T-helper 17 cell (primary cell): ENCODE measurements at regions not wholly inside any gene's neighbourhood (a gene's known extent, or its start where the extent isn't known, plus 50 kb on each side); places are given as distances from the start of the nearest gene placed in this dataset.

Experiments used
- ATAC-seq: fragments of 150-1000 bp; cut with Tn5 transposase; 2 replicates; pipeline ENCODE4 v1.10.0; 2021; ENCODE audit warnings: mild to moderate bottlenecking, moderate library complexity
- DNase-seq, 3 donors: peaks; one replicate each; pipeline versions ENCODE4 v3.0.0 to v3.0.0-alpha.2; 2020 to 2021
- H3K9me3 ChIP-seq: one replicate; pipeline ENCODE4 v1.7.0; 2013; ENCODE audit warnings: low read length, mild to moderate bottlenecking; ENCODE audit not compliant: control insufficient read depth, poor library complexity, severe bottlenecking
- H3K27ac Mint-ChIP-seq: one replicate; pipeline ENCODE4 v1.8.0; 2022; ENCODE audit warnings: mild to moderate bottlenecking, moderate library complexity, mixed read lengths
- H3K27me3 Mint-ChIP-seq: one replicate; pipeline ENCODE4 v1.8.0; 2022; ENCODE audit warnings: mixed read lengths
- H3K36me3 Mint-ChIP-seq: one replicate; pipeline ENCODE4 v1.8.0; 2022; ENCODE audit warnings: low read depth, mixed read lengths
- H3K4me1 Mint-ChIP-seq: one replicate; pipeline ENCODE4 v1.8.0; 2022; ENCODE audit warnings: mild to moderate bottlenecking, mixed read lengths
- H3K4me3 Mint-ChIP-seq: one replicate; pipeline ENCODE4 v1.8.0; 2022; ENCODE audit warnings: mild to moderate bottlenecking, moderate library complexity, mixed read lengths

DNA sequence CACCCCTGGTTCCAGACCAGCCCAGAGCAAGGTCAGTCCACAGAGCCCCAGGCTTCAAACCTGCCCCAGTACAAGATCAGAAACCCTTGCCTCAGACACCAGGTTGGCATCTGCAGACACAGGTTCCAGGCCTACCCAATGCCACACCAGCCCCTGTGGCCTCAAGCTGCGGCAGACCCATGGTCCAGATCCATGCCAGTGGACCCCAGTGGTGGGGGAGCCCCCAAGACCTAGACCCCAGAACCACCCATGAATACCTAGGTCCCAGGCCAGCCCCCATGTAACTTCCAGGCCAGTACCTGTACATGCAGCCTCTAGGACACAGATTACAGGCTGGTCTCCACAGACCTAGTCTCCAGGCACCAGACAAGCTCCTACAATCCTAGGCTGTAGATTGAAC, 1019.3 kb downstream of the JRKL start:
- ATAC-seq: no peak
- no peaks in the 10 kb centered on the region for H3K36me3 Mint-ChIP-seq
- no peaks in the 10 kb centered on the region for H3K9me3 ChIP-seq
- no peaks in the 10 kb centered on the region for H3K27me3 Mint-ChIP-seq
- no peak overlapping the region for H3K27ac Mint-ChIP-seq
- H3K4me1 Mint-ChIP-seq: no peaks in the 10 kb centered on the region
- no peak overlapping the region for H3K4me3 Mint-ChIP-seq
- no peak for DNase-seq

GRCh38 chr11:97414801-97415200, 1025.0 kb downstream of the JRKL start:
- H3K9me3 ChIP-seq: no peaks in the 10 kb centered on the region
- Mint-ChIP-seq H3K4me1 (no peaks in the 10 kb centered on the region), H3K27me3 (no peaks in the 10 kb centered on the region), H3K36me3 (no peaks in the 10 kb centered on the region), H3K27ac (no peak overlapping the region), H3K4me3 (no peak overlapping the region)
- DNase-seq: no peak
- no peak for ATAC-seq

GRCh38 chr11:97419729-97420128, 1029.9 kb downstream of the JRKL start:
- H3K27ac Mint-ChIP-seq: no peak overlapping the region
- no peaks in the 10 kb centered on the region for H3K36me3 Mint-ChIP-seq
- no peaks in the 10 kb centered on the region for H3K9me3 ChIP-seq
- no peaks in the 10 kb centered on the region for H3K27me3 Mint-ChIP-seq
- DNase-seq: no peak
- ATAC-seq: no peak
- no peaks in the 10 kb centered on the region for H3K4me1 Mint-ChIP-seq
- no peak overlapping the region for H3K4me3 Mint-ChIP-seq

DNA sequence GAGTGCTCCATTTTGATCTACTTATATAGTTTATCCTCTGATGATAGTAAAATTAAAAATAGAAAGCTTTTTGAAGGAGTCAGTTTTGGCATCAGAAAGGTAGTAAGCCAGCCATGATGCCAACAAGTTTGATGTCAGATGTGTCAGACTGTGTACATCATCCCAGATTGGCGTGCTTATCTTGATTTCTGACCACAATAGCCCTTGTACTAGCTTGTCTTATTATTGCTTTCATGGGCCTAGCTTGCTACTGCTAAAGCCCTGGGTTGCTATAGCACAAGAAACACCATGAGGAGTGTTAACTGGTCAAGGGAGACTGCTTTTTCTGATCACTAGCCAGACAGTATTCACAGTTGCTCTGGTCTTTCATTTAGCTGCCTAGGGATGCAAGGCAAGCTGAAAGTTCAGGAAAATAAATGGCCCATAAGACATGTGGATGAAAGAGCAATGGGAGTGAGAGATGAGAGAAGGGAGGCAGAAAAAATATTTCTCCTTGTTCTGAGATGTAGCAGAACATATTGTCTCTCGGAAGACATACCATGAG, 1038.5 kb downstream of the JRKL start:
- no peak for DNase-seq
- Mint-ChIP-seq H3K4me3 (no peak overlapping the region), H3K27ac (no peak overlapping the region), H3K4me1 (no peaks in the 10 kb centered on the region), H3K36me3 (no peaks in the 10 kb centered on the region), H3K27me3 (no peaks in the 10 kb centered on the region)
- ATAC-seq: no peak
- H3K9me3 ChIP-seq: no peaks in the 10 kb centered on the region

GRCh38 chr11:97430877-97431276, 1041.1 kb downstream of the JRKL start:
- Mint-ChIP-seq H3K36me3 (no peaks in the 10 kb centered on the region), H3K4me3 (no peak overlapping the region), H3K27me3 (no peaks in the 10 kb centered on the region), H3K27ac (no peak overlapping the region), H3K4me1 (no peaks in the 10 kb centered on the region)
- ATAC-seq: no peak
- H3K9me3 ChIP-seq: no peaks in the 10 kb centered on the region
- DNase-seq: no peak

DNA sequence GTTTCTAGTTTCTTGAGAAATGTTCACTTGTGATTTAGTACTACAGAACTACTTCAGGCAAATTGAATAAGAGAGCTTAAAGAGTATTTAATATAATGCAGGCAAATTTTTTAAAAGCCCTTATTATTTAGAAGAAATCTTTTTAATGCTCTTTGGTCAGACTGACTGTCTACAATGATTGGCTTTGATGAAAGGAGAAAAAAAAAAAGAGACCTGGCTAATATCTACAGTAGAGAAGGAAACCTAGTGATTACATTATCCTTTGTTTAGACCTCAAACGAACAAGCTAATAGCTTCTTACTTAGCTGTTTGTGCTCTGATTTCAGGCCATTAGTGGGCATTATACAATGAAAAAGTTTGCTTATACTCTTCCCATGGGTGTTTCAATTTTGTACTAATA, 1043.1 kb downstream of the JRKL start:
- DNase-seq (no peak), ATAC-seq (no peak)
- H3K36me3 Mint-ChIP-seq: no peaks in the 10 kb centered on the region
- H3K27me3 Mint-ChIP-seq: no peaks in the 10 kb centered on the region
- H3K27ac Mint-ChIP-seq: no peak overlapping the region
- no peak overlapping the region for H3K4me3 Mint-ChIP-seq
- no peaks in the 10 kb centered on the region for H3K9me3 ChIP-seq
- no peaks in the 10 kb centered on the region for H3K4me1 Mint-ChIP-seq

DNA sequence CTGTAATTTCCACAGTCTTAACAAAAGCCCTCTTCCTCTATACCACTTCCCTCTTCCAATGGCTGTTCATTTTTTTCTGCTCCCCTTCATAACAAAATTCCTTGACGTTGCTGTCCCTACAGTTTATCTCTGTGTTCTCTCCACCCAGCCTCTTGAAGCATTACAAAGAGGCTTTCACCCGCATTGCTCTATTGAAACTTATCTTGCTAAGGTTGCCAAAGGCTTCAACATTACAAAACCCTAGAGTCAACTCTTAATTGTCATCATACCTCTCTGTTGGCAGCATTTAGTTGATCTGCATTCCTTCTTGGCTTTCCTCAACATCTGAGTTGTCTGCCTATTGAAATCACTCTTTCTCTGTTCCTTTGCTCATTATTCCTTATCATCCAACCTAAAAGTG, 1055.7 kb downstream of the JRKL start:
- no peaks in the 10 kb centered on the region for H3K9me3 ChIP-seq
- H3K27ac Mint-ChIP-seq: no peak overlapping the region
- H3K4me1 Mint-ChIP-seq: no peaks in the 10 kb centered on the region
- H3K36me3 Mint-ChIP-seq: no peaks in the 10 kb centered on the region
- DNase-seq: no peak
- no peaks in the 10 kb centered on the region for H3K27me3 Mint-ChIP-seq
- ATAC-seq: no peak
- no peak overlapping the region for H3K4me3 Mint-ChIP-seq

DNA sequence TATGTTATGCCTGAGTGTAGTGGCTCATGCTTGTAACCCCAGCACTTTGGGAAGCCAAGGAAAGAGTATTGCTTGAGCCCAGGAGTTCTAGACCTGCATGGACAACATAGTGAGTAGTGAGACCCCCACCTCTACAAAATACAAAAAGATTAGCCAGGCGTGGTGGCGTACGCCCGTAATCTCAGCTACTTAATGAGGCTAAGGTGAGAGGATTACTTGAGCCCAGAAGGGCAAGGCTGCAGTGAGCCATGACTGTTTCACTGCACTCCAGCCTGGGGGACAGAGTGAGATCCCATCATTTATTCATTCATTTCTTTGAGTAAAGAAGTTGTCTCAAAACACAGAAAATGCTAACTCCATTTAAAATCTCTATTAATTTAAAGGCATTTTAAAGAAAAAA, 1061.6 kb downstream of the JRKL start:
- no peaks in the 10 kb centered on the region for H3K9me3 ChIP-seq
- no peak overlapping the region for H3K4me3 Mint-ChIP-seq
- H3K4me1 Mint-ChIP-seq: no peaks in the 10 kb centered on the region
- H3K36me3 Mint-ChIP-seq: no peaks in the 10 kb centered on the region
- H3K27me3 Mint-ChIP-seq: no peaks in the 10 kb centered on the region
- no peak for DNase-seq
- ATAC-seq: no peak
- no peak overlapping the region for H3K27ac Mint-ChIP-seq

- Mint-ChIP-seq H3K27me3 (no peaks in the 10 kb centered on the region), H3K4me3 (no peak overlapping the region), H3K4me1 (no peaks in the 10 kb centered on the region), H3K36me3 (no peaks in the 10 kb centered on the region), H3K27ac (no peak overlapping the region)
- DNase-seq (no peak), ATAC-seq (no peak)
- H3K9me3 ChIP-seq: no peaks in the 10 kb centered on the region
Measured at GRCh38 chr11:97454988-97455387, 1065.2 kb downstream of the JRKL start.

GRCh38 chr11:97460091-97460490, 1070.3 kb downstream of the JRKL start:
- H3K27ac Mint-ChIP-seq: no peak overlapping the region
- DNase-seq: no peak
- no peaks in the 10 kb centered on the region for H3K4me1 Mint-ChIP-seq
- no peak overlapping the region for H3K4me3 Mint-ChIP-seq
- ATAC-seq: no peak
- no peaks in the 10 kb centered on the region for H3K27me3 Mint-ChIP-seq
- no peaks in the 10 kb centered on the region for H3K9me3 ChIP-seq
- no peaks in the 10 kb centered on the region for H3K36me3 Mint-ChIP-seq

GRCh38 chr11:97461044-97461880, 1071.4 kb downstream of the JRKL start:
- no peak overlapping the region for H3K4me3 Mint-ChIP-seq
- H3K27ac Mint-ChIP-seq: no peak overlapping the region
- ATAC-seq (no peak), DNase-seq (no peak)
- H3K36me3 Mint-ChIP-seq: no peaks in the 10 kb centered on the region
- no peaks in the 10 kb centered on the region for H3K4me1 Mint-ChIP-seq
- H3K9me3 ChIP-seq: no peaks in the 10 kb centered on the region
- no peaks in the 10 kb centered on the region for H3K27me3 Mint-ChIP-seq

GRCh38 chr11:97461934-97462333, 1072.1 kb downstream of the JRKL start:
- Mint-ChIP-seq H3K27me3 (no peaks in the 10 kb centered on the region), H3K4me1 (no peaks in the 10 kb centered on the region), H3K4me3 (no peak overlapping the region), H3K36me3 (no peaks in the 10 kb centered on the region), H3K27ac (no peak overlapping the region)
- no peak for ATAC-seq
- no peak for DNase-seq
- no peaks in the 10 kb centered on the region for H3K9me3 ChIP-seq

DNA sequence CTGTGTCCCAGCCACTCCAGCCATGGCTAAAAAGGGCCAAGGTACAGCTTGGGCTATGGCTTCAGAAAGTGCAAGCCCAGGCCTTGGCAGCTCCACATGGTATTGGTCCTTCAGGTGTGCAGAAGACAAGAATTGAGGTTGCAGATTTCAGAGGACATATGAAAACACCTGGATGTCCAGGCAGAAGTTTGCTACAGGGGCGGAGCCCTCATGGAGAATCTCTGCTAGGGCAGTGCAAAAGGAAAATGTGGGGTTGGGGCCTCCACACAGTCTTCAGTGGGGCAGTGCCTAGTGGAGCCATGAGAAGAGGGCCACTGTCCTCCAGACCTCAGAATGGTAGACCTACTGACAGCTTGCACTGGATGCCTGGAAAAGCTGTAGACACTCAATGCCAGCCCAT, 1074.1 kb downstream of the JRKL start:
- no peaks in the 10 kb centered on the region for H3K27me3 Mint-ChIP-seq
- ATAC-seq: no peak
- no peak overlapping the region for H3K4me3 Mint-ChIP-seq

DNA sequence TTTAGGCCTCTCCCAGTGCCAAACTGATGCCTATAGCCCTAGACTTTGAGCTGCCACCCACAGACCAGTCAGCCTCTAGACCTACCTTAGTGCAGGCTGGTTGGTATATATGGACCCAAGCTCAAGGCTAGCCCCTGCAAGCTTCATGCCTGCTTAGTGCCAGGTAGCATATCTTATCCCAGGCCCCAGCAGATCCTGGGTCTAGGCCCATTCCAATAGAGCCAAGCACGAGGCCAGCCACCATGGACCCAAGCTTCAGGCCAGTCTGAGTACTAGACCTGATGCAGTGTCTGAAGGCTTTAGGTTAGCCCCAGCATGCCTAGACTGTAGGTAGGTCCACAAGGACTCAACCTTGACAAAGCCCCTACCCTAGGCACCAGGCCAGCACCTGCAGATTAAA, 1081.7 kb downstream of the JRKL start:
- H3K9me3 ChIP-seq: no peaks in the 10 kb centered on the region
- no peak overlapping the region for H3K4me3 Mint-ChIP-seq
- ATAC-seq: no peak
- no peak overlapping the region for H3K27ac Mint-ChIP-seq
- H3K4me1 Mint-ChIP-seq: no peaks in the 10 kb centered on the region
- H3K27me3 Mint-ChIP-seq: no peaks in the 10 kb centered on the region
- DNase-seq: no peak
- peaks cover 2% of the 10 kb centered on the region for H3K36me3 Mint-ChIP-seq

More for the DNA sequence above, 1074.1 kb downstream of the JRKL start:
- no peak for DNase-seq
- no peaks in the 10 kb centered on the region for H3K4me1 Mint-ChIP-seq
- no peaks in the 10 kb centered on the region for H3K36me3 Mint-ChIP-seq
- no peak overlapping the region for H3K27ac Mint-ChIP-seq
- no peaks in the 10 kb centered on the region for H3K9me3 ChIP-seq
